Hypothalamus (tissue), 51 donors: ENCODE measurements at regions not wholly inside any gene's neighbourhood (a gene's known extent, or its start where the extent isn't known, plus 50 kb on each side); places are given as distances from the start of the nearest gene placed in this dataset.
"Not testable (repeated sequence)": the region's sequence is repeated elsewhere in the genome, so short reads cannot be mapped to it uniquely, and the experiment has no call there.

Experiments
- DNase-seq, 51 donors: peaks; one replicate each; lab custom pipeline; 2025; lab: John Stamatoyannopoulos, UW

DNA sequence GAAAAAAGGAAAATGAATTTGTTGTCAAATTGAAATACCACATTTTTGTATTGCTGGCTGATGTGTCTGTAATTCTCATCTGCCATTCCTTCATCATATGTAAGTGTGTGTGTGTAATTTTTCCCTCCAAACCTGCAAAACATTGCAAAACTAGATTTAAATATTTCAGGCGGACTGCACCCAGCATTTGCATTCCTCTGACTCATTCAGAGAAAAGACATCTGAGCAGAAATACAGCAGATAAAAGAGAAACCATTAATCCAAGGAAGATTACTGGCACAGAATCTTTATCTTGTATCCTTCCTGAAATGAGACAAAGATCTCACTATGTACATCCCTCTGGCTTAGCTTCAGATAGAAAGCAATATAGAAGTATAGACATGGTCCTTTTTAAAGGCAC lies 275.3 kb downstream of the TMEM38B start:
- DNase-seq = peak in 1 of 51 donors; percentile 62

GRCh38 chr9:105971986-105972385 lies 277.6 kb downstream of the TMEM38B start:
- no peak for DNase-seq

GRCh38 chr9:105972466-105973204 lies 278.3 kb downstream of the TMEM38B start:
- no peak for DNase-seq

DNA sequence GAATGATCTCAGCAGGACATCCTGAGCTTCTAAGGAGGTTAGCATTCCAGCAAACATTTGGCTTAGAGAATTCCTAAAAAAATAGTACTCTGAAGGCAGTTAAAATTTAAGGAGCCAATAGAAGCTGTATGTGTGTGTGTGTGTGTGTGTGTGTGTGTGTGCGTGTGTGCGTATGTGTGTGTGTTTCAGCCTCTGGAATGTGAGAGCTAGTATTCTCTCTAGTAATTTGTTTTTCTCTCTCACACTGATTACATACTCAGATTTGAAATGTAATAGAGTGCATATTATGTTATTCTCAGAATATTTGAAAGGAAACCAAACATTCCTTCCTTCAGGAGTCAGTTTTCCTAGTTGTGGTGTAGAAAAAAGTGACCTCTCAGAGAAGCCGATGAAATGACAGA lies 279.6 kb downstream of the TMEM38B start:
- no peak for DNase-seq

DNA sequence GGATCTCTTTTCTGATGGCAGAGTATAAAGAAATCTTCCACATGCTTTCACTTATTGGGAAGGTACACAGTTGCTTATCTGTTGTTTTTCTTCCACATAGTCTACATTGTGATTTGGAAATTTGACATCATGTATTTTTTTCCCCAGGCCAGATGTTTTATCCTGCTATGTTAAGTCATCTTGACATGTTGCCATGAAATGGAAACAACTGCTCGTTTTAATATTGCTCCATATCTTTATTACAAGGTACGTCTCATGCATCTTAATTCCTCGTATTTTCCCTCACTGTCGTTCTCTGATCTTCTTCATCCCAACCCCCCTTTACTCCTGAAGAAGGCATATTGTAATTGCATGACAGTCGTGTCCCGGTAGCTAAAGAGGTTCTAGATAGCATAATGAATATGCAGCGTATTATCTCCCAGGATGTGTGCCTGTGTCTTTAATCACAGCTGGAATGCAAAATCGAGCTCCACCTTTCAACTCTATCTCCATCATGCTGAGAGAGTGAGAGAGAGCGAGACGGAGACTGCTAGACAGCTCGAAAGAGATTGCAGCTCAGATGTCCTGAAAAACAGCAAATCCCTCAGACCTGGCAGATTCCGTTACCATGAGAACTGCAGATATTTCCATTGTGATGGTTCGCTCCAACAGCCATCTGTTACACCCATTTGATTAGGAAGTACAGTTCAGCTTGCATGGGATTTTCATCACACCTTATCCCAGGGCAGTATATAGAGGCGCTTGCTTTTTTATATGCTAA lies 281.7 kb downstream of the TMEM38B start:
- DNase-seq = peak in 5 of 51 donors; percentile 10 to 44 (median 25)

DNA sequence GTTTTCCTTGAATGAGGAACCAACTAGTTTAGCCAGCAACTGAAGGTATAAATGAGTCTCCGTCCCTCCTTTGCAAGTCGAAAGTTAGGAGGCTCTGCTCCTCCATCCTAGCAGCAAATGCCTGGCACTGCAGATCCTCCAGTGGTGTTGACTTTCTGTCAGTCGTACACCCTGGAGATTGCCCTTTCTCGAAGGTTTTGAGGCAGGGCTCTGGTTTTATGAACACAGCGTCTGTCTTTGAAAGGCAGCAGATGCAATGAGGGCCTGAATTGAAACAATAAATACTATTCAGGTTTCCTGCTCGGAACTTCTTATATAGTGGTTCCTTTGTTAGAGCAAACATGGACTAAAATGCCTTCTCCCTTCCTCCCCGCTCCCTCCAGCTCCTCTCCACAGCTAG lies 284.0 kb downstream of the TMEM38B start:
- DNase-seq = peak in 11 of 51 donors; percentile 10 to 70 (median 26)

GRCh38 chr9:105978826-105979225 lies 284.5 kb downstream of the TMEM38B start:
- DNase-seq = peak in 1 of 51 donors; percentile 54

- no peak for DNase-seq
Observed at GRCh38 chr9:105979290-105979689, 284.9 kb downstream of the TMEM38B start.

GRCh38 chr9:105984714-105985113 lies 290.4 kb downstream of the TMEM38B start:
- DNase-seq = no peak

DNA sequence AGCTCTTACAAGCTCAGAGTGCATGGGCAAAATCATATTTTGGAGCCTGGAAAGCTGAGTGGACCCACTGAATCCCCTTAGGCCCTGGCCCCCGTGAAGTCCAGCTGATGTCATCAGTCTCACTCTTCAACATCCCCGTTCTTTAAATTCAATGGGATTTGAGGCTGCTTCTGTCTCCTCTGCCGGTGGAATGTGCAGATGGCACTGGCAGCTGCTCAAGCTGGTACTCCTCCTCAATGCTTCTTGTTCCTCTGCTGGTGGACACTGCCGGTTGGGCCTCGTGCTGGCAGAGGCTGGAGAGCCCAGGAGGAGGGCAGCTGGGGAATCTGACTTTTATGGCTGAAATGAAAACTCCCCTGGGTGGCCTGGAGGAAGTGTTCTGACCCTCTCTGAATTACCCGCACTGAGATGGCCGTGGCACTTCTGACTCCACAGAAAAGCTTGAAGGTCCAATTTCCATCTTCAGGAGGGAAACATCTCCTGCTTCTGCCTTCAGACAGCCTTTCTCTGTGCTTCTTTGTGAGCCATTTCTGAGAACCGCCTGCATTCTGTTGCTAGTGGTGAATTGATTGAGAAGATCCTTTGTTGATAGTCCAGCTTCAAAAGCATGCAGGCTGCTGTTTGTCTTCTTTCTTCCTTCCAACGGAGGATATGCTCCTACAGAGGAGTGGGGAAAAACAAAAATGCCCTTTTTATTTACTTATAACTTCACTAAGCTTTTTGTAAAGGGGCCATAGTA lies 298.9 kb downstream of the TMEM38B start:
- DNase-seq = peak in 35 of 51 donors; percentile 10 to 73 (median 50)

DNA sequence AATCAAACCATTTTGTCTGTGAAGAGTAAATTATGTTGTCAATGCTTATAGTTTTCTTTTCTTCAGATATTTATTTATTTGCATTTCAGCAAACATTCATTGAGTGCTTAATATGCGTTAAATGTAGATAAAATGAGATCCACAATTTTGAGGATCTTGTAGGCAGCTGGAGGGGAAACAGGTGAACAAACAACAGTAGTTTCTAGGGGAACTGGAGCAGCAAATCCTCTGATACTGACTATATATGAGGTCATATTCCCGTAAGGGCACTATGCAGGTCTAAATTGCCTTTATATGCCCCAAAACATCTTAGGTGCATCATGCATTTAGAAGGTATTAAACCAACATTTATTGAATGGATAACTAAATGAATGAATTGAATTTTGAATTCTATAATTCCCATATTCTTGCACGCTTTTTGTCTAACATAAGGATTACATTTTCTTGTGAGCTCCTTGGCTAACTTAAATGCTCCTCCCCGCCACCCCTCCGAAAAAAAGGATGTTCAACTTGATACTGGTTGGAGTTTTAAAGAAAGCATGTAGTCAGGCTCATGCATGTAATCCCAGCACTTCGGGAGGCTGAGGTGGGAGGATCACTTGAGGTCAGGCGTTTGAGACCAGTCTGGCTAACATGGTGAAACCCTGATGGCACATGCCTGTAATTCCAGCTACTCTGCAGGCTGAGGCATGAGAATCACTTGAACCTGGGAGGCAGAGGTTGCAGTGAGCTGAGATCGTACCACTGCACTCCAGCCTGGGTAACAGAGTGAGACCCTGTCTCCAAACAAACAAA lies 299.8 kb downstream of the TMEM38B start:
- DNase-seq = no peak

GRCh38 chr9:105994970-105995369 lies 300.6 kb downstream of the TMEM38B start:
- DNase-seq = peak in 9 of 51 donors; percentile 3 to 53 (median 24)

- DNase-seq = no peak
Observed at GRCh38 chr9:106017198-106017740, 322.9 kb downstream of the TMEM38B start.

- peak in 1 of 51 donors; percentile 7 for DNase-seq
Observed at GRCh38 chr9:106019039-106019680, 324.8 kb downstream of the TMEM38B start.

- no peak for DNase-seq
Observed at GRCh38 chr9:106019702-106020101, 325.4 kb downstream of the TMEM38B start.

DNA sequence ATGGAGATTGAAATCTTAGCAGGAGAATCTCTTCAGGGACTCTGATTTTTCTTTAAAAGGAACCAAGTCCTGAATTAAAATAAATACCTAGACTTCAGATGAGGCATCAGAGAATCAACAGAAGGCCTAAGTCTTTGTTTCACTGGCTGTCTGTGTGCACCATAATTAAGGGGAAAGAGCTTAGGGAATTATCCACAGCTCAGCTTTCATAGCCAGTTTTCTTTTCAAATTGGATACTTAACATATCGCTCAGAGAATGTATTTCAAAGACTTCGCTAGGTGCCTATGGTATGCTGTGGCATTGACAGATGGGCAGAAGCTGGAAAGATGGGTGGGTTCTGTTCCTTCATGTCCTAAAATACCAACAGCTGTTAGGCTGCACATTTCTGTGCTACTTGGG lies 325.8 kb downstream of the TMEM38B start:
- no peak for DNase-seq

GRCh38 chr9:106023455-106023854 lies 329.1 kb downstream of the TMEM38B start:
- no peak for DNase-seq

GRCh38 chr9:106025453-106025852 lies 331.1 kb downstream of the TMEM38B start:
- DNase-seq = no peak

DNA sequence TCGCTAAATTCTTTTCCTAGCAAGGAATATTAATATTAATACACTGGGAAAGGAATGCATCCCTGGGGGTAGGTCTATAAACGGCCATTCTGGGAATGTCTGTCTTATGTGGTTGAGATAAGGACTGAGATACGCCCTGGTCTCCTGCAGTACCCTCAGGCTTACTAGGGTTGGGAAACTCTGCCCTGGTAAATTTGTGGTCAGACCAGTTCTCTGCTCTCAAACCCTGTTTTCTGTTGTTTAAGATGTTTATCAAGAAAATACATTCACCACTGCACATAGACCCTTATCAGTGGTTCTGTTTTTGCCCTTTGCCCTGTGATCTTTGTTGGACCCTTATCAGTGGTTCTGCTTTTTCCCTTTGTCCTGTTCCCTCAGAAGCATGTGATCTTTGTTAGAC lies 335.8 kb downstream of the TMEM38B start:
- not testable (repeated sequence) for DNase-seq

- no peak for DNase-seq
Observed at GRCh38 chr9:106032978-106033377, 338.6 kb downstream of the TMEM38B start.
